MM.1S (cell line): ENCODE measurements at regions not wholly inside any gene's neighbourhood (a gene's known extent, or its start where the extent isn't known, plus 50 kb on each side); places are given as distances from the start of the nearest gene placed in this dataset.
A peak's percentile ranks its signal among the peaks of the same experiment; 100 is the strongest.

Experiments
- DNase-seq: peaks from one replicate; pipeline ENCODE4 v3.0.0-alpha.2; 2015
- H2AFZ ChIP-seq: fragments of 300-600 bp; sonication (generic); 2 replicates; pipeline ENCODE4 v1.6.0; 2016; ENCODE audit warnings: antibody characterized with exemption, low read length
- H3F3A ChIP-seq: fragments of 300-600 bp; sonication (generic); 2 replicates; pipeline ENCODE4 v1.6.1; 2016; ENCODE audit warnings: mild to moderate bottlenecking, antibody characterized with exemption, low read length, moderate library complexity, mixed read lengths; ENCODE audit not compliant: insufficient read depth
- H3K27ac ChIP-seq: fragments of 300-600 bp; sonication (generic); 2 replicates; pipeline ENCODE4 v1.5.1; 2016; ENCODE audit warnings: mild to moderate bottlenecking, low read length
- H3K27me3 ChIP-seq: fragments of 300-600 bp; sonication (generic); replicated peaks from 2 replicates; pipeline ENCODE4 v1.6.0; 2016; ENCODE audit warnings: low read length; ENCODE audit not compliant: insufficient read depth
- H3K36me3 ChIP-seq: fragments of 300-600 bp; sonication (generic); replicated peaks from 2 replicates; pipeline ENCODE4 v1.6.1; 2016; ENCODE audit warnings: mild to moderate bottlenecking, low read length, mixed read lengths; ENCODE audit not compliant: insufficient read depth
- H3K4me1 ChIP-seq: fragments of 300-600 bp; sonication (generic); 2 replicates; pipeline ENCODE4 v1.6.1; 2016; ENCODE audit warnings: low read length, mixed read lengths
- H3K4me2 ChIP-seq: fragments of 300-600 bp; sonication (generic); 2 replicates; pipeline ENCODE4 v1.6.0; 2016; ENCODE audit warnings: low read depth, low read length
- H3K4me3 ChIP-seq: fragments of 300-600 bp; sonication (generic); 2 replicates; pipeline ENCODE4 v1.5.1; 2016; ENCODE audit warnings: low read length, mixed read lengths
- H3K79me2 ChIP-seq: fragments of 300-600 bp; sonication (generic); 2 replicates; pipeline ENCODE4 v1.6.1; 2016; ENCODE audit warnings: mixed run types, low read length, mixed read lengths
- H3K9ac ChIP-seq: fragments of 300-600 bp; sonication (generic); 2 replicates; pipeline ENCODE4 v1.6.1; 2016; ENCODE audit warnings: low read length, mixed read lengths
- H3K9me2 ChIP-seq: fragments of 300-600 bp; sonication (generic); replicated peaks from 2 replicates; pipeline ENCODE4 v1.6.1; 2016; ENCODE audit warnings: mild to moderate bottlenecking, low read length, mixed read lengths; ENCODE audit not compliant: insufficient read depth
- H3K9me3 ChIP-seq: fragments of 300-600 bp; sonication (generic); replicated peaks from 2 replicates; pipeline ENCODE4 v1.6.1; 2016; ENCODE audit warnings: mild to moderate bottlenecking, low read length, mixed read lengths; ENCODE audit not compliant: insufficient read depth
- H4K20me1 ChIP-seq: fragments of 300-600 bp; sonication (generic); 2 replicates; pipeline ENCODE4 v1.6.1; 2016; ENCODE audit warnings: mild to moderate bottlenecking, low read length, moderate library complexity, mixed read lengths; ENCODE audit not compliant: insufficient read depth
- EZH2 ChIP-seq: fragments of 300-600 bp; sonication (generic); optimal IDR thresholded peaks from 2 replicates; pipeline ENCODE3; 2017; ENCODE audit warnings: low read depth, mild to moderate bottlenecking, antibody characterized with exemption, low read length, mixed read lengths
- EZH2phosphoT487 ChIP-seq: fragments of 300-600 bp; sonication (generic); IDR thresholded peaks from 2 replicates; pipeline ENCODE4 v1.6.1; 2018; ENCODE audit warnings: antibody characterized with exemption, low read length
- TF ChIP-seq, protein P1 (sequence below): fragments of 300-600 bp; sonication (generic); IDR thresholded peaks from 2 replicates; pipeline ENCODE4 v1.5.1; 2016; ENCODE audit warnings: antibody characterized with exemption, low read length, mixed read lengths

DNA sequence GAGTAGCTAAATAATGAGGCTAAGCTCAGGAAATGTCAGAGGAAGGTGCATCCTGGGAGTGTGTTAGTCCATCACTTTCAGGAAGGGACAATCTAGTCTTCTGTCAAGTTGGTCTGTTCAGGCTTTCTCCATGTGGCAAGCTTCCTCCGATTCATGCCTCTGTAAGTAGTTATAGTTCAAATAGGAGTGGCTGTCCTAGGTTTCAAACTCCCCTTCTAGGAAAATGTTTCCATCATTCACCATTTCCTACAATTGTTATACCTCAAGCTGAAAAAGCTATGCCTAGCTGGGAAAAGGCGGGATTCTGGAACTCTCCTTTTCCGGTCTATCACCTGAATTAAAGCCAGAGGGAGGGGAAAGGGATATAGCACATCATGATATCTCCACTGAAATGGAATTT lies 287.7 kb upstream of the ZSWIM2 start:
- Histone ChIP-seq H3F3A (no peaks in the 10 kb centered on the region), H3K27me3 (no peaks in the 10 kb centered on the region), H2AFZ (no peak overlapping the region), H3K4me3 (no peak overlapping the region), H3K79me2 (no peaks in the 10 kb centered on the region), H3K9me2 (no peaks in the 10 kb centered on the region), H3K9ac (no peak overlapping the region), H3K36me3 (no peaks in the 10 kb centered on the region), H3K9me3 (no peaks in the 10 kb centered on the region), H4K20me1 (no peaks in the 10 kb centered on the region), H3K27ac (no peak overlapping the region), H3K4me1 (no peaks in the 10 kb centered on the region), H3K4me2 (no peak overlapping the region)
- DNase-seq = no peak
- TF ChIP-seq EZH2 = no peak
- TF ChIP-seq, protein P1, sequence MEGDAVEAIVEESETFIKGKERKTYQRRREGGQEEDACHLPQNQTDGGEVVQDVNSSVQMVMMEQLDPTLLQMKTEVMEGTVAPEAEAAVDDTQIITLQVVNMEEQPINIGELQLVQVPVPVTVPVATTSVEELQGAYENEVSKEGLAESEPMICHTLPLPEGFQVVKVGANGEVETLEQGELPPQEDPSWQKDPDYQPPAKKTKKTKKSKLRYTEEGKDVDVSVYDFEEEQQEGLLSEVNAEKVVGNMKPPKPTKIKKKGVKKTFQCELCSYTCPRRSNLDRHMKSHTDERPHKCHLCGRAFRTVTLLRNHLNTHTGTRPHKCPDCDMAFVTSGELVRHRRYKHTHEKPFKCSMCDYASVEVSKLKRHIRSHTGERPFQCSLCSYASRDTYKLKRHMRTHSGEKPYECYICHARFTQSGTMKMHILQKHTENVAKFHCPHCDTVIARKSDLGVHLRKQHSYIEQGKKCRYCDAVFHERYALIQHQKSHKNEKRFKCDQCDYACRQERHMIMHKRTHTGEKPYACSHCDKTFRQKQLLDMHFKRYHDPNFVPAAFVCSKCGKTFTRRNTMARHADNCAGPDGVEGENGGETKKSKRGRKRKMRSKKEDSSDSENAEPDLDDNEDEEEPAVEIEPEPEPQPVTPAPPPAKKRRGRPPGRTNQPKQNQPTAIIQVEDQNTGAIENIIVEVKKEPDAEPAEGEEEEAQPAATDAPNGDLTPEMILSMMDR = no peak
- TF ChIP-seq EZH2phosphoT487 = no peak

DNA sequence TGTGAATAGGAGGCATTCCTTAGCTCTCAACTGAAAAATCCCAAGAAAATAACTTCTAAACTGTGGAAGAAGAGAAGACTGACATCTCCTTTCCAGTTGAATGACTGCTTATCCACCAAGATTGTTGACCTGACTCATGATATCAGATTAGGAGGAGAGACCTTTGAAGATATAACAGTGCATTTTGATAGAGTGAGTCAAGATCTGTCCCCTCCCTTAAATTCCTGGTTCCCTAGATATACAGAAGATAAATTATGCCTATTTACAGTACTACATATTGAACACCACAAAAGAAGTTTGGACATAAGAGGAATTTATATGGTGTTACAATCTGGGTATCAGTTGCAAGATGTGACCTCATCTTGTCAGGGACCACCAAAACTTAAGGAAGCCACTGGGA lies 285.3 kb upstream of the ZSWIM2 start:
- Histone ChIP-seq H3K27me3 (no peaks in the 10 kb centered on the region), H3F3A (no peaks in the 10 kb centered on the region; the same call in 1 of the 2 replicates), H3K9ac (no peak overlapping the region), H3K9me2 (no peaks in the 10 kb centered on the region), H3K27ac (no peak overlapping the region), H4K20me1 (no peaks in the 10 kb centered on the region), H3K4me3 (no peak overlapping the region), H2AFZ (no peak overlapping the region), H3K4me2 (no peak overlapping the region), H3K9me3 (no peaks in the 10 kb centered on the region), H3K36me3 (no peaks in the 10 kb centered on the region), H3K79me2 (no peaks in the 10 kb centered on the region), H3K4me1 (peaks cover 9% of the 10 kb centered on the region; the same call in 1 of the 2 replicates)
- no peak for DNase-seq
- TF ChIP-seq EZH2 (no peak), EZH2phosphoT487 (no peak)
- TF ChIP-seq, protein P1 = no peak

DNA sequence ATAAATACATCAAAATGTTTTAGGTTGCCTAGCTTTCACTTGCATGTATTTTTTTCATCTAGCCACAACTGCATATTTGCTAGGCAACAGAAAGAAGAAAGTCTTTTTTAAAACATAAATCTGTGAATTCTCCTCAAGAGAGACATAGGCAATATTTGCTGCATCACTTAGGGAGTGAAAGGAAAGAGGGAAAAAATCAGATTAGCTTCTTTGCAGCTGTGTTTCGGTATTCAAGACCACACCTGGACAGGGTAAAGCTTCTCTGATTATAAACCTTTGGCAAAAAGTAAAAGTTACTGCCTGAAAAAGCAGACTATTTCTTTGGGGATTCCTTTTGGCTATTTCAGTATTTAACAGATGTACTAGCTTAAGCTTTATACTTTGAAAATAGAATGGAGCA lies 280.9 kb upstream of the ZSWIM2 start:
- Histone ChIP-seq H3K9ac (no peak overlapping the region), H3K79me2 (no peaks in the 10 kb centered on the region), H2AFZ (no peak overlapping the region), H4K20me1 (no peaks in the 10 kb centered on the region), H3K4me1 (peaks cover 9% of the 10 kb centered on the region; the same call in 1 of the 2 replicates), H3F3A (no peaks in the 10 kb centered on the region; the same call in 1 of the 2 replicates), H3K36me3 (no peaks in the 10 kb centered on the region), H3K4me3 (no peak overlapping the region), H3K9me3 (no peaks in the 10 kb centered on the region), H3K27ac (no peak overlapping the region), H3K27me3 (no peaks in the 10 kb centered on the region), H3K4me2 (no peak overlapping the region), H3K9me2 (no peaks in the 10 kb centered on the region)
- DNase-seq = peak; percentile 50
- TF ChIP-seq, protein P1 = no peak
- no peak for TF ChIP-seq EZH2
